Gastrocnemius medialis (tissue), 4 donors: ENCODE measurements at regions not wholly inside any gene's neighbourhood (a gene's known extent, or its start where the extent isn't known, plus 50 kb on each side); places are given as distances from the start of the nearest gene placed in this dataset.

Experiments
- POLR2A ChIP-seq, 2 donors: fragments of 450-650 bp; IDR thresholded peaks; one replicate each; pipeline ENCODE4 v1.6.1; 2017; ENCODE audit warnings: antibody characterized with exemption in 2 of 2, mild to moderate bottlenecking in 2 of 2, moderate library complexity in 2 of 2
- TF ChIP-seq, protein P1 (sequence below), 5 experiments: fragments of 450-650 bp in 3 of 5; fragments of 200-600 bp in 2 of 5; sonication (generic) in 2 of 5; IDR thresholded peaks in 4 of 5; conservative IDR thresholded peaks in 1 of 5; 1 replicate in 4 of 5; 2 replicates in 1 of 5; pipeline ENCODE4 v1.5.1; 2016 to 2019; ENCODE audit warnings: antibody characterized with exemption in 5 of 5, mild to moderate bottlenecking in 3 of 5, moderate library complexity in 3 of 5

- TF ChIP-seq, protein P1, sequence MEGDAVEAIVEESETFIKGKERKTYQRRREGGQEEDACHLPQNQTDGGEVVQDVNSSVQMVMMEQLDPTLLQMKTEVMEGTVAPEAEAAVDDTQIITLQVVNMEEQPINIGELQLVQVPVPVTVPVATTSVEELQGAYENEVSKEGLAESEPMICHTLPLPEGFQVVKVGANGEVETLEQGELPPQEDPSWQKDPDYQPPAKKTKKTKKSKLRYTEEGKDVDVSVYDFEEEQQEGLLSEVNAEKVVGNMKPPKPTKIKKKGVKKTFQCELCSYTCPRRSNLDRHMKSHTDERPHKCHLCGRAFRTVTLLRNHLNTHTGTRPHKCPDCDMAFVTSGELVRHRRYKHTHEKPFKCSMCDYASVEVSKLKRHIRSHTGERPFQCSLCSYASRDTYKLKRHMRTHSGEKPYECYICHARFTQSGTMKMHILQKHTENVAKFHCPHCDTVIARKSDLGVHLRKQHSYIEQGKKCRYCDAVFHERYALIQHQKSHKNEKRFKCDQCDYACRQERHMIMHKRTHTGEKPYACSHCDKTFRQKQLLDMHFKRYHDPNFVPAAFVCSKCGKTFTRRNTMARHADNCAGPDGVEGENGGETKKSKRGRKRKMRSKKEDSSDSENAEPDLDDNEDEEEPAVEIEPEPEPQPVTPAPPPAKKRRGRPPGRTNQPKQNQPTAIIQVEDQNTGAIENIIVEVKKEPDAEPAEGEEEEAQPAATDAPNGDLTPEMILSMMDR (IDR thresholded peaks at IDR 0.05 in 4 of 5, conservative IDR thresholded peaks at IDR 0.05 in 1 of 5), result no peak
- TF ChIP-seq POLR2A (IDR thresholded peaks at IDR 0.05), result no peak
Measured at GRCh38 chr6:4615891-4616290, 160.3 kb upstream of the CDYL start.
